ENCODE measurements at regions not wholly inside any gene's neighbourhood (a gene's known extent, or its start where the extent isn't known, plus 50 kb on each side); places are given as distances from the start of the nearest gene placed in this dataset.

DNA sequence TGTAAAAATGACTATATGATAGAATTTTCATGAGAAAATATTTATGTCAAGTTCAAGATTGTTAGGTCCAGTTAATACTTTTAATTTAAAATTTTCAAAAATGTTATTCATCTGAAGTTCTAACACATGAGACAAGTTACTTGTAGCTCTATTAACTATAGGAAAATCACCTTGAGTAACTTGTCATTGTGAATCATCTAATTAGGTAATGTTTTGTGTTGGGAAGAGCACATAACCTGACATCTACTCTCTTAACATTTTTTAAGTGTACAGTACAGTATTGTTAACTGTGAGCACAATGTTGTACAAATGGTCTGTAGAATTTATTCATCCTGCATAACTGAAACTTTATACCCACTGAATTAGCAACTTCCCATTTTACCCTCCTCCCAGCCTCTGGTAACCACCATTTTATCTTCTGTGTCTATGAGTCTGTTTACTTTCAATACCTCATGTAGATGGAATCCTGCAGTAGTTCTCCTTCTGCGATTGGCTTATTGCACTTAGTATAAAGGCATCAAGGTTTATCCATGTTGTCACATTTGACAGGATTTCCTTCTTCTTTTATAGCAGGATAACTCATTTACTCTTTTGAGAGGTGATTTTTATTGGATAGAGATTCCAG is 54.6 kb downstream of the ARL4A start:
- H3K4me3 ChIP-seq (ENCODE audit: insufficient read depth, low read depth, low read length) = no peak overlapping the region
- no peak overlapping the region for H3K27ac ChIP-seq (ENCODE audit: insufficient read depth, low read depth, low read length, poor library complexity, severe bottlenecking)
- H3K9me3 ChIP-seq (ENCODE audit: control insufficient read depth, low read length) = no peaks in the 10 kb centered on the region
- no peaks in the 10 kb centered on the region for H3K27me3 ChIP-seq (ENCODE audit: control insufficient read depth, insufficient read depth, low read length, poor library complexity, severe bottlenecking)
- 60 to 75% methylated on average over 1 of the region's 1 CpG for WGBS, 2 experiments
- H3K4me1 ChIP-seq (ENCODE audit: control insufficient read depth, insufficient read depth, low read length) = no peaks in the 10 kb centered on the region
- no peaks in the 10 kb centered on the region for H3K36me3 ChIP-seq (ENCODE audit: control insufficient read depth, insufficient read depth, low read length)

DNA sequence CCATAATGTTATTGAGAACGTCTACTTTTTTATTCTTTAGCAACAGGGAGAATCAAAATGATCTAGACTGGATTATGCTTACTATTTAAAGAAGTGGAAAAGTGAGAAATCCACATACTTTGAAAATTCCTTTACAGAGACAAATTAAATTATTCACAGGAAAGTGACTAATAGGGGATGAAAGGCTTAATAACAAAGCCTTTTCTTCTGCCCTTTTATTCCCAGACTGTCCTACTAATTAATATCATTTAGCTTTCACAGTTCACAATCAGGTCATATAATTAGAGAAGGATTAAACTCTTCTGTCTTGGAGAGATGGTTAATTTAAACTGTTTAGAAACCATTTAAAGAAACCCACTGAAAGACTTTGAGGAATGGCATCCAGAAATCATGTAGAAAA is 58.8 kb downstream of the ARL4A start:
- no peaks in the 10 kb centered on the region for H3K27me3 ChIP-seq (ENCODE audit: control insufficient read depth, insufficient read depth, low read length, poor library complexity, severe bottlenecking)
- 83% methylated on average over 1 of the region's 1 CpG; no CpG with 5 or more reads in 1 of the 2 experiments for WGBS, 2 experiments

DNA sequence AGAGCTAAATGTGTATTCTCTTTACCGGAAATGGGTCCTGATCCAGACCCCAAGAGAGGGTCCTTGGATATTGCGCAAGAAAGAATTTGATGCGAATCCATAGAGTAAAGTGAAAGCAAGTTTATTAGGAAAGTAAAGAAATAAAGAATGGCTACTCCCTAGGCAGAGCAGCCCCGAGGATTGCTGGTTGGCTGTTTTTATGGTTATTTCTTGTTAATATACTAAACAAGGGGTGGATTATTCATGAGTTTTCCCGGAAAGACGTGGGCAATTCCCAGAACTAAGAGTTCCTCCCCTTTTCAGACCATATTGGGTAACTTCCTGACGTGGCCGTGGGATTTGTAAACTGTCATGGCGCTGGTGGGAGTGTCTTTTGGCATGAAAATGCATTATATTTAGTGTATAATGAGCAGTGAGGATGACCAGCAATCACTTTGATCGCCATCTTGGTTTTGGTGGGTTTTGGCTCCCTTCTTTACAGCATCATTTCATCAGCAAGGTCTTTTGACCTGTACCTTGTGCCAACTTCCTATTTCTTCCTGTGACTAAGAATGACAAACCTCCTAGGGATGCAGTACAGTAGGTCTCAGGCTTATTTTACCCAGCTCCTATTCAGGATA is 60.4 kb downstream of the ARL4A start:
- no peak overlapping the region for H3K4me3 ChIP-seq (ENCODE audit: insufficient read depth, low read depth, low read length)
- H3K4me1 ChIP-seq (ENCODE audit: control insufficient read depth, insufficient read depth, low read length) = peaks cover 4% of the 10 kb centered on the region
- H3K9me3 ChIP-seq (ENCODE audit: control insufficient read depth, low read length) = no peaks in the 10 kb centered on the region
- H3K36me3 ChIP-seq (ENCODE audit: control insufficient read depth, insufficient read depth, low read length) = no peaks in the 10 kb centered on the region
- WGBS, 2 experiments = 93 to 96% methylated on average over 10 of the region's 10 CpGs
- H3K27ac ChIP-seq (ENCODE audit: insufficient read depth, low read depth, low read length, poor library complexity, severe bottlenecking) = no peak overlapping the region
- no peaks in the 10 kb centered on the region for H3K27me3 ChIP-seq (ENCODE audit: control insufficient read depth, insufficient read depth, low read length, poor library complexity, severe bottlenecking)

More for the DNA sequence above, 58.8 kb downstream of the ARL4A start:
- Histone ChIP-seq H3K27ac (ENCODE audit: insufficient read depth, low read depth, low read length, poor library complexity, severe bottlenecking) (no peak overlapping the region), H3K4me1 (ENCODE audit: control insufficient read depth, insufficient read depth, low read length) (peaks cover 4% of the 10 kb centered on the region), H3K4me3 (ENCODE audit: insufficient read depth, low read depth, low read length) (no peak overlapping the region), H3K36me3 (ENCODE audit: control insufficient read depth, insufficient read depth, low read length) (no peaks in the 10 kb centered on the region), H3K9me3 (ENCODE audit: control insufficient read depth, low read length) (no peaks in the 10 kb centered on the region)

DNA sequence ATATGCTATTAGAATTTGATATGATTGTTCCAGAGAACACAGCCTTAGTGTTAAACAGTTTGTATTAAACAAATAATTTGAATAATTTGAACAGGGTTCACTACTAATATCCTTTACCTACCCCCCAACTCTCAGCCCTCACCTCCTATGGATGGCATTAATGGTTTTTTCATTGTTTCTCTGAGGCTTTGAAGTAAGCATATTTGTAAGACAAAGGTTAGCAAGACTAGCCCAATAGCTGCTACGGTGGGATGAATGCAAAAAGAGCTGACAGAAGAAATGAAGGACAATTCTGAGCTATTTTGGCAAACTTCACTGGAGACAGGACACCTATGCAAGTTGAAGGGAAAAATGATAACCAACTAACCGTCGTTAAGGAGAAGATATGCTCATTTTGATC is 61.6 kb downstream of the ARL4A start:
- no peaks in the 10 kb centered on the region for H3K9me3 ChIP-seq (ENCODE audit: control insufficient read depth, low read length)
- no peak overlapping the region for H3K4me3 ChIP-seq (ENCODE audit: insufficient read depth, low read depth, low read length)
- no peaks in the 10 kb centered on the region for H3K36me3 ChIP-seq (ENCODE audit: control insufficient read depth, insufficient read depth, low read length)
- no peaks in the 10 kb centered on the region for H3K27me3 ChIP-seq (ENCODE audit: control insufficient read depth, insufficient read depth, low read length, poor library complexity, severe bottlenecking)
- 10 to 15% methylated on average over 3 of the region's 3 CpGs for WGBS, 2 experiments
- peaks cover 4% of the 10 kb centered on the region for H3K4me1 ChIP-seq (ENCODE audit: control insufficient read depth, insufficient read depth, low read length)
- no peak overlapping the region for H3K27ac ChIP-seq (ENCODE audit: insufficient read depth, low read depth, low read length, poor library complexity, severe bottlenecking)

DNA sequence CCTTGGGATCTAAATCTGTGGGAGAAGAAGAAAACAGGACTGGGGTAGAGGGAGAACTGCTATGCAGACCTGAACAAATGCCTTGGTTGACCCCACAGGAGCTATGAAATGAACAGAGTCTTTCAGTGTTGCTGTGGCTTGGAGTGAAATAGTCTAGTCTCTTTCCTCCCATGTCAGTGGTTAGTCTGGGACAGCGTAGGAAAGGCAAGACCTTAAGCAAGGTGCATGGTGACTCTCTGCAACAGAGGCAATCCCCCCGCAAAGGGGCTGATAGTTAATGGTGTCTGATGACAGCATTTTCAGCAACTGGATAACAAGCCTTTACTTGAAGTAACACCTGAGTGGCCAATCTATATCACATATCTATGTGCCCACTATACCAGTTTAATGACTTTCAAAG is 62.3 kb downstream of the ARL4A start:
- peaks cover 4% of the 10 kb centered on the region for H3K4me1 ChIP-seq (ENCODE audit: control insufficient read depth, insufficient read depth, low read length)
- H3K27me3 ChIP-seq (ENCODE audit: control insufficient read depth, insufficient read depth, low read length, poor library complexity, severe bottlenecking) = no peaks in the 10 kb centered on the region
- H3K27ac ChIP-seq (ENCODE audit: insufficient read depth, low read depth, low read length, poor library complexity, severe bottlenecking) = no peak overlapping the region
- no peaks in the 10 kb centered on the region for H3K36me3 ChIP-seq (ENCODE audit: control insufficient read depth, insufficient read depth, low read length)
- 81 to 95% methylated on average over 2 of the region's 2 CpGs for WGBS, 2 experiments
- H3K9me3 ChIP-seq (ENCODE audit: control insufficient read depth, low read length) = no peaks in the 10 kb centered on the region
- no peak overlapping the region for H3K4me3 ChIP-seq (ENCODE audit: insufficient read depth, low read depth, low read length)

DNA sequence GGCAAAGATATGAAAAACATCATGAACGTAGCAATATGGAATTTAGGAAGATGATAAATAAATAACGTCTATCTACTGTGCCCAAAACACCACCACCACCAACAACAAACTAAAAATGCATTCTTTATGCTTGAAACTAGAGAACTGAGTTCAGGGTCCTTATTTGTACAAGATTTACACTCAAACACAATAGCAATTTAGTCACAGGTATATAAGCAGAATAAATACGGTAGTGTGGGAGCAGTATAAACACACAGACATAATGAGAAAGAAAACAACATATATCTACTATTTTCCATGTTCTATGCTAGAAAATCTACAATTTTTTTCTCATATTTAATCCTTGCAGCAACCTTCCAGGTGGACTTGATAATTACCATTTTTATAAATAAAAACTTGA is 64.3 kb downstream of the ARL4A start:
- Histone ChIP-seq H3K4me3 (ENCODE audit: insufficient read depth, low read depth, low read length) (no peak overlapping the region), H3K36me3 (ENCODE audit: control insufficient read depth, insufficient read depth, low read length) (no peaks in the 10 kb centered on the region), H3K9me3 (ENCODE audit: control insufficient read depth, low read length) (no peaks in the 10 kb centered on the region), H3K27me3 (ENCODE audit: control insufficient read depth, insufficient read depth, low read length, poor library complexity, severe bottlenecking) (no peaks in the 10 kb centered on the region), H3K4me1 (ENCODE audit: control insufficient read depth, insufficient read depth, low read length) (peaks cover 4% of the 10 kb centered on the region), H3K27ac (ENCODE audit: insufficient read depth, low read depth, low read length, poor library complexity, severe bottlenecking) (no peak overlapping the region)
- WGBS, 2 experiments = 97% methylated on average over 3 of the region's 3 CpGs; no CpG with 5 or more reads in 1 of the 2 experiments

DNA sequence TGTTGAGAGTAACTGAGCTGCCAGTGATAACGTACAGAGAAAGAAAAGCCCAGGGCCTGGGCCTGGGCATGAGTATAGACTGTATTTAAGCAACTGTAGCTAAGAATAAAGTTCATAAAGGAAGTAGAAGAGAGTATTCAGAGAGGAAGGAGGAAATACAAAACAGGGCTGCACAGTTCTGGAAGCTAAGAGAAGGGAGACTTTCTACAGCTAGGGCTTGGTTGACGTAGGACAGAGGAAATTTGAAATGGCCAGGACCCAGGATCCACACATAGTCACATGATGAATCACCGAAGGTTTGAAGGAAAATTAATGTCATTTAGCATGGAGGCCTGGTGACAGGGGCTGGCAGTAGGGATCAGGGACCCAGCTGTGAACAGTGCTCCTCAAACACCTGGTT is 66.7 kb downstream of the ARL4A start:
- H3K27ac ChIP-seq (ENCODE audit: insufficient read depth, low read depth, low read length, poor library complexity, severe bottlenecking) = no peak overlapping the region
- H3K9me3 ChIP-seq (ENCODE audit: control insufficient read depth, low read length) = no peaks in the 10 kb centered on the region
- no peak overlapping the region for H3K4me3 ChIP-seq (ENCODE audit: insufficient read depth, low read depth, low read length)
- WGBS, 2 experiments = 91 to 97% methylated on average over 3 of the region's 3 CpGs
- H3K36me3 ChIP-seq (ENCODE audit: control insufficient read depth, insufficient read depth, low read length) = no peaks in the 10 kb centered on the region
- no peaks in the 10 kb centered on the region for H3K27me3 ChIP-seq (ENCODE audit: control insufficient read depth, insufficient read depth, low read length, poor library complexity, severe bottlenecking)
- H3K4me1 ChIP-seq (ENCODE audit: control insufficient read depth, insufficient read depth, low read length) = peaks cover 2% of the 10 kb centered on the region

DNA sequence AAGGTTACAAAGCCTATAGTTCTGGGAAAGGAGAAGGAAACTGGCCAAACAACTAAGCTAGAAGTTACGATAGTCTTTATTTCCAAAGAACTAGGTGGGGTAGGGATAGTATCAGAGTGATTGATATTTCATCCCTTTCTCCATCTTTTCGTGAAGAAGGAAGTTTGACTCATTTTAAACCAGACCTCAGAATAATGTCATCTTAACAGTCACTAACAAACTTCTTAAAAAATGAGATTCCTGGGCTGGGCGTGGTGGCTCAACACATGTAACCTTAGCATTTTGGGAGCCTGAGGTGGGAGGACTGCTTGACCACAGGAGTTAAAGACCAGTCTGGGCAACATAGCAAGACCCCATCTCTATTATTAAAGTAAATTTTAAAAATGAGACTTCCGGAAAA is 69.4 kb downstream of the ARL4A start:
- no peak overlapping the region for H3K27ac ChIP-seq (ENCODE audit: insufficient read depth, low read depth, low read length, poor library complexity, severe bottlenecking)
- H3K4me3 ChIP-seq (ENCODE audit: insufficient read depth, low read depth, low read length) = no peak overlapping the region
- H3K9me3 ChIP-seq (ENCODE audit: control insufficient read depth, low read length) = no peaks in the 10 kb centered on the region
- no peaks in the 10 kb centered on the region for H3K27me3 ChIP-seq (ENCODE audit: control insufficient read depth, insufficient read depth, low read length, poor library complexity, severe bottlenecking)
- H3K36me3 ChIP-seq (ENCODE audit: control insufficient read depth, insufficient read depth, low read length) = no peaks in the 10 kb centered on the region
- WGBS, 2 experiments = 91 to 95% methylated on average over 3 of the region's 4 CpGs
- no peaks in the 10 kb centered on the region for H3K4me1 ChIP-seq (ENCODE audit: control insufficient read depth, insufficient read depth, low read length)

DNA sequence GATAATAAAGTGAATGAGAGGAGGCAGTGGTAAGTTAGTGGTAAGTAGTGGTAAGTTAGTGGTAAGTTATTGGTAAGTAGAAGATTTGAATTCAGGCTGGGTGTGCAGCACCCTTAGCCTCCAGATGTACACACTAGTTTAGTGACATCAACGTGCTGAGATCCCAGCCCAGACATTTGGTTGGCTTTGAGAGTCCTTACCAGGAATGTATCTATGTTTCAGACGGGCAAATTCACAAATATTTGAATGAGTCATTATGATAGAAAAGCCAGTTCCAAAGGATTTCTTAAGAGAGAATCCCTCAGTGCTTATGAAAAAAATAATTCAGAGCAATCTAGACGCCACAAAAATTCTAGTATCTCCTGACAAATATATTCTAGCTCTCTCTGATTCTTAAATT is 70.0 kb downstream of the ARL4A start:
- WGBS, 2 experiments = 95 to 97% methylated on average over 2 to 3 of the region's 3 CpGs
- H3K36me3 ChIP-seq (ENCODE audit: control insufficient read depth, insufficient read depth, low read length) = no peaks in the 10 kb centered on the region
- no peak overlapping the region for H3K4me3 ChIP-seq (ENCODE audit: insufficient read depth, low read depth, low read length)
- no peaks in the 10 kb centered on the region for H3K4me1 ChIP-seq (ENCODE audit: control insufficient read depth, insufficient read depth, low read length)
- no peaks in the 10 kb centered on the region for H3K9me3 ChIP-seq (ENCODE audit: control insufficient read depth, low read length)
- no peaks in the 10 kb centered on the region for H3K27me3 ChIP-seq (ENCODE audit: control insufficient read depth, insufficient read depth, low read length, poor library complexity, severe bottlenecking)
- H3K27ac ChIP-seq (ENCODE audit: insufficient read depth, low read depth, low read length, poor library complexity, severe bottlenecking) = no peak overlapping the region

DNA sequence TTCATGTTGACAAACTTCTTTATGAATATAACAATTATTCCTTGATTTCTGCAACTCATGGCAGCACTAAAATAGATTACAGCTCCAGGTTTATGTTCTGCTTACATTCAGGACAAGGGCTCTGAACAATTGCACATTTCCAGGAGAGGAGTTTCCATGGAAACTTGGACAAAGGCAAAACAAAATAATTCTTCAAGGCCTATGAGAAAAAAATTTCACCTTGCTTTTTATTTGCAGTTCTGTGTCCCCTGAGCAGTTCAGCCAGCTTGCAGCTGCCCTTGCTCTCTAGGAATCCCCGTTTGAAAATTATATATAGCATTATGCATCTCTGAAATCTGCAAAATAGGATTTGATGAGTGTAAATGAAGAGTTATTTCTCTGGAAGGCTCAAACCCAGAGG is 71.7 kb downstream of the ARL4A start:
- Histone ChIP-seq H3K4me1 (ENCODE audit: control insufficient read depth, insufficient read depth, low read length) (no peaks in the 10 kb centered on the region), H3K27me3 (ENCODE audit: control insufficient read depth, insufficient read depth, low read length, poor library complexity, severe bottlenecking) (no peaks in the 10 kb centered on the region), H3K9me3 (ENCODE audit: control insufficient read depth, low read length) (no peaks in the 10 kb centered on the region), H3K4me3 (ENCODE audit: insufficient read depth, low read depth, low read length) (no peak overlapping the region), H3K27ac (ENCODE audit: insufficient read depth, low read depth, low read length, poor library complexity, severe bottlenecking) (no peak overlapping the region), H3K36me3 (ENCODE audit: control insufficient read depth, insufficient read depth, low read length) (no peaks in the 10 kb centered on the region)
- 100% methylated on average over 1 of the region's 1 CpG; no CpG with 5 or more reads in 1 of the 2 experiments for WGBS, 2 experiments
